Breast epithelium (tissue), 3 donors: ENCODE measurements at regions not wholly inside any gene's neighbourhood (a gene's known extent, or its start where the extent isn't known, plus 50 kb on each side); places are given as distances from the start of the nearest gene placed in this dataset.

Source experiments
- CTCF ChIP-seq, 3 donors: fragments of 450-650 bp; IDR thresholded peaks; one replicate each; pipeline ENCODE4 v1.5.1; 2016 to 2017; ENCODE audit warnings: antibody characterized with exemption in 3 of 3, mild to moderate bottlenecking in 3 of 3, moderate library complexity in 3 of 3
- POLR2AphosphoS5 ChIP-seq, 3 donors: sonication (generic); formaldehyde crosslinking; IDR thresholded peaks; one replicate each; pipeline ENCODE4 v1.6.1; 2017; ENCODE audit warnings: antibody characterized with exemption in 3 of 3

GRCh38 chr22:27637604-27638003 lies 164.0 kb downstream of the MN1 start:
- TF ChIP-seq CTCF (IDR thresholded peaks at IDR 0.05) (no peak), POLR2AphosphoS5 (IDR thresholded peaks at IDR 0.05) (no peak)
